DOHH2 (cell line): ENCODE measurements at regions not wholly inside any gene's neighbourhood (a gene's known extent, or its start where the extent isn't known, plus 50 kb on each side); places are given as distances from the start of the nearest gene placed in this dataset.

Experiments
- H3F3A ChIP-seq: fragments of 200-600 bp; sonication (generic), shearing (Covaris generic); 2 replicates; pipeline ENCODE4 v1.6.0; 2016; ENCODE audit warnings: antibody characterized with exemption, mild to moderate bottlenecking; ENCODE audit not compliant: control insufficient read depth, insufficient read depth
- H3K27ac ChIP-seq: fragments of 200-600 bp; sonication (generic); 2 replicates; pipeline ENCODE4 v1.5.1; 2014; ENCODE audit warnings: low read depth, mild to moderate bottlenecking, low read length, moderate library complexity
- H3K27me3 ChIP-seq: fragments of 200-600 bp; sonication (generic); 2 replicates; pipeline ENCODE4 v1.6.1; 2014; ENCODE audit warnings: mild to moderate bottlenecking, low read length, mixed read lengths; ENCODE audit not compliant: control insufficient read depth
- H3K36me3 ChIP-seq: fragments of 200-600 bp; sonication (generic); 2 replicates; pipeline ENCODE4 v1.6.1; 2014; ENCODE audit warnings: mild to moderate bottlenecking, low read length, moderate library complexity, mixed read lengths; ENCODE audit not compliant: control insufficient read depth
- H3K4me1 ChIP-seq: fragments of 200-600 bp; sonication (generic); 2 replicates; pipeline ENCODE4 v1.6.1; 2014; ENCODE audit warnings: mild to moderate bottlenecking, low read length, mixed read lengths; ENCODE audit not compliant: control insufficient read depth
- H3K4me2 ChIP-seq: fragments of 200-600 bp; sonication (generic); 2 replicates; pipeline ENCODE4 v1.6.0; 2014; ENCODE audit warnings: mild to moderate bottlenecking, low read length, moderate library complexity
- H3K4me3 ChIP-seq: fragments of 200-600 bp; sonication (generic); 2 replicates; pipeline ENCODE4 v1.5.1; 2014; ENCODE audit warnings: mild to moderate bottlenecking, low read length, mixed read lengths
- H3K79me2 ChIP-seq: fragments of 200-600 bp; sonication (generic); 2 replicates; pipeline ENCODE4 v1.6.1; 2014; ENCODE audit warnings: mild to moderate bottlenecking, low read length, mixed read lengths; ENCODE audit not compliant: control insufficient read depth
- H3K9me2 ChIP-seq: fragments of 200-600 bp; sonication (generic); replicated peaks from 2 replicates; pipeline ENCODE4 v1.6.1; 2014; ENCODE audit warnings: mild to moderate bottlenecking, low read length, mixed read lengths; ENCODE audit not compliant: control insufficient read depth
- H3K9me3 ChIP-seq: fragments of 200-600 bp; sonication (generic); 2 replicates; pipeline ENCODE4 v1.6.1; 2014; ENCODE audit warnings: antibody characterized with exemption, low read length, mixed read lengths; ENCODE audit not compliant: control insufficient read depth, insufficient read depth
- H4K20me1 ChIP-seq: fragments of 200-600 bp; sonication (generic); 2 replicates; pipeline ENCODE4 v1.6.0; 2014; ENCODE audit warnings: low read depth, mild to moderate bottlenecking, antibody characterized with exemption, low read length, moderate library complexity; ENCODE audit not compliant: control insufficient read depth, insufficient read depth
- CTCF ChIP-seq: fragments of 200-600 bp; sonication (generic); IDR thresholded peaks from one replicate; pipeline ENCODE4 v1.5.1; 2014; ENCODE audit warnings: antibody characterized with exemption, mild to moderate bottlenecking, low read depth, low read length; ENCODE audit not compliant: poor library complexity, severe bottlenecking
- EZH2phosphoT487 ChIP-seq: fragments of 200-600 bp; sonication (generic); IDR thresholded peaks from 2 replicates; pipeline ENCODE4 v1.6.1; 2017; ENCODE audit warnings: borderline replicate concordance, mild to moderate bottlenecking, antibody characterized with exemption, low read length, moderate library complexity, mixed read lengths

GRCh38 chr7:94170836-94171235 lies 166.7 kb upstream of the BET1 start:
- Histone ChIP-seq H3K27me3 (no peaks in the 10 kb centered on the region), H3K27ac (no peak overlapping the region), H3K4me2 (no peak overlapping the region), H3K4me3 (no peak overlapping the region), H3K4me1 (peaks cover 13% of the 10 kb centered on the region), H3K79me2 (no peaks in the 10 kb centered on the region), H3F3A (no peaks in the 10 kb centered on the region), H3K9me2 (no peaks in the 10 kb centered on the region), H3K9me3 (no peaks in the 10 kb centered on the region), H3K36me3 (no peaks in the 10 kb centered on the region), H4K20me1 (no peaks in the 10 kb centered on the region)
- no peak for TF ChIP-seq CTCF
- no peak for TF ChIP-seq EZH2phosphoT487

- no peaks in the 10 kb centered on the region for H3K79me2 ChIP-seq
- H3K27me3 ChIP-seq, result 0 out of 2 replicates have a peak, but pooled peaks cover 3% of the 10 kb centered on the region
- H3K9me3 ChIP-seq, result no peaks in the 10 kb centered on the region
- no peaks in the 10 kb centered on the region for H4K20me1 ChIP-seq
- no peaks in the 10 kb centered on the region for H3K36me3 ChIP-seq
- no peaks in the 10 kb centered on the region for H3F3A ChIP-seq
- H3K9me2 ChIP-seq, result no peaks in the 10 kb centered on the region
- no peak overlapping the region for H3K27ac ChIP-seq
- no peak overlapping the region for H3K4me2 ChIP-seq
- no peak for TF ChIP-seq CTCF
- no peak for TF ChIP-seq EZH2phosphoT487
- no peak overlapping the region for H3K4me3 ChIP-seq
- H3K4me1 ChIP-seq, result peaks cover 11% of the 10 kb centered on the region
Observed at GRCh38 chr7:94173436-94173835, 169.3 kb upstream of the BET1 start.

- H3K9me3 ChIP-seq, result no peaks in the 10 kb centered on the region
Observed at GRCh38 chr7:94174375-94174774, 170.2 kb upstream of the BET1 start.

More at GRCh38 chr7:94174375-94174774, 170.2 kb upstream of the BET1 start:
- Histone ChIP-seq H3K9me2 (no peaks in the 10 kb centered on the region), H4K20me1 (no peaks in the 10 kb centered on the region), H3K4me3 (no peak overlapping the region), H3F3A (no peaks in the 10 kb centered on the region), H3K4me1 (peaks cover 5% of the 10 kb centered on the region), H3K27ac (no peak overlapping the region), H3K27me3 (0 out of 2 replicates have a peak, but pooled peaks cover 3% of the 10 kb centered on the region), H3K79me2 (no peaks in the 10 kb centered on the region), H3K36me3 (no peaks in the 10 kb centered on the region), H3K4me2 (no peak overlapping the region)
- TF ChIP-seq CTCF (no peak), EZH2phosphoT487 (no peak)
